Sigmoid colon (tissue), 4 donors: ENCODE measurements at regions not wholly inside any gene's neighbourhood (a gene's known extent, or its start where the extent isn't known, plus 50 kb on each side); places are given as distances from the start of the nearest gene placed in this dataset.

Experiments
- CTCF ChIP-seq, 4 experiments: fragments of 450-650 bp in 3 of 4; fragments of 200-600 bp in 1 of 4; IDR thresholded peaks; one replicate each; pipeline ENCODE4 v1.5.1; 2016 to 2019; ENCODE audit warnings: antibody characterized with exemption in 4 of 4, mild to moderate bottlenecking in 3 of 4, moderate library complexity in 2 of 4
- EP300 ChIP-seq, 4 donors: sonication (generic); formaldehyde crosslinking; IDR thresholded peaks; one replicate each; pipeline ENCODE4 v1.6.1; 2017; ENCODE audit warnings: antibody characterized with exemption in 4 of 4
- POLR2A ChIP-seq, 2 donors: fragments of 450-650 bp; IDR thresholded peaks; one replicate each; pipeline ENCODE4 v1.6.1; 2016; ENCODE audit warnings: antibody characterized with exemption in 2 of 2, mild to moderate bottlenecking in 2 of 2, moderate library complexity in 2 of 2

- TF ChIP-seq CTCF (IDR thresholded peaks at IDR 0.05) (no peak), EP300 (IDR thresholded peaks at IDR 0.05) (no peak), POLR2A (IDR thresholded peaks at IDR 0.05) (no peak)
Observed at GRCh38 chr14:65302571-65303189, 109.8 kb upstream of the FUT8 start.
